Keratinocyte (primary cell): ENCODE measurements at regions not wholly inside any gene's neighbourhood (a gene's known extent, or its start where the extent isn't known, plus 50 kb on each side); places are given as distances from the start of the nearest gene placed in this dataset.

ENCODE experiments used
- EZH2 ChIP-seq: IDR thresholded peaks from one replicate; pipeline ENCODE4 v1.6.1; 2012; ENCODE audit warnings: inconsistent platforms, mild to moderate bottlenecking, low read length, moderate library complexity
- TF ChIP-seq, protein P1 (sequence below), 3 experiments: IDR thresholded peaks in 1 of 3; conservative IDR thresholded peaks in 1 of 3; optimal IDR thresholded peaks in 1 of 3; 2 replicates in 2 of 3; 3 replicates in 1 of 3; pipeline versions ENCODE3 to v1.5.1; 2011; ENCODE audit warnings: low read length in 3 of 3, mild to moderate bottlenecking in 3 of 3, moderate library complexity in 2 of 3, control low read depth in 1 of 3, inconsistent platforms in 1 of 3; ENCODE audit not compliant: insufficient read depth in 2 of 3; ENCODE audit errors: extremely low read depth in 1 of 3

DNA sequence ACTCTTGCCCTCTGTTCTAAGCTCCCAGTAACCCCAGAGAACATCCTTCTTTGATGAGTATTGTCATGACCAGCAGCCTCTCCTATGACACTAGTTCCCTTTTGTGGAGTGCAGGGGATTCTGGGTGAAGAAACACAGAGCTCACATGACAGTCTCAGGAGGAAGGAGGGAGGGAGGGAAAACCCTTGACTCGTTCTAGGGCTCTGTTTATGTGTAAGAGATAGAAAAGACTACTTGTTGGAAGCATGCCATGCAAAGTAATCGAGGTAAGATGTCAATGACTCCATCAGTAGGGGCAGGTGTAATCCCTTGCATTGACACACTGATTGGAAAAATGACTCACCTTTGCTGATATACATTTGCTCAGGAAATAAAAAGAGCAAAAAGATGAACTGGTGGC, 190.2 kb upstream of the ELL2 start:
- TF ChIP-seq, protein P1, sequence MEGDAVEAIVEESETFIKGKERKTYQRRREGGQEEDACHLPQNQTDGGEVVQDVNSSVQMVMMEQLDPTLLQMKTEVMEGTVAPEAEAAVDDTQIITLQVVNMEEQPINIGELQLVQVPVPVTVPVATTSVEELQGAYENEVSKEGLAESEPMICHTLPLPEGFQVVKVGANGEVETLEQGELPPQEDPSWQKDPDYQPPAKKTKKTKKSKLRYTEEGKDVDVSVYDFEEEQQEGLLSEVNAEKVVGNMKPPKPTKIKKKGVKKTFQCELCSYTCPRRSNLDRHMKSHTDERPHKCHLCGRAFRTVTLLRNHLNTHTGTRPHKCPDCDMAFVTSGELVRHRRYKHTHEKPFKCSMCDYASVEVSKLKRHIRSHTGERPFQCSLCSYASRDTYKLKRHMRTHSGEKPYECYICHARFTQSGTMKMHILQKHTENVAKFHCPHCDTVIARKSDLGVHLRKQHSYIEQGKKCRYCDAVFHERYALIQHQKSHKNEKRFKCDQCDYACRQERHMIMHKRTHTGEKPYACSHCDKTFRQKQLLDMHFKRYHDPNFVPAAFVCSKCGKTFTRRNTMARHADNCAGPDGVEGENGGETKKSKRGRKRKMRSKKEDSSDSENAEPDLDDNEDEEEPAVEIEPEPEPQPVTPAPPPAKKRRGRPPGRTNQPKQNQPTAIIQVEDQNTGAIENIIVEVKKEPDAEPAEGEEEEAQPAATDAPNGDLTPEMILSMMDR (optimal IDR thresholded peaks at IDR 0.05 in 1 of 3, IDR thresholded peaks at IDR 0.05 in 1 of 3, conservative IDR thresholded peaks at IDR 0.05 in 1 of 3; ENCODE audit: extremely low read depth in 1 of 3, insufficient read depth in 2 of 3, low read length in 3 of 3), result no peak
- no peak for TF ChIP-seq EZH2
